Caco-2 (cell line): ENCODE measurements at regions not wholly inside any gene's neighbourhood (a gene's known extent, or its start where the extent isn't known, plus 50 kb on each side); places are given as distances from the start of the nearest gene placed in this dataset.

Experiments used
- BruUV-seq: library from RNA; stranded (reverse); fragments of 400-500 nt; replicated peaks from 2 replicates; lab custom pipeline; 2021; lab: Mats Ljungman, UMichigan
- CTCF ChIA-PET: fragments of 300-600 bp; sonication (Branson Sonifier 250); formaldehyde crosslinking; loops from one replicate; lab custom pipeline; 2022; ENCODE audit warnings: antibody characterized with exemption; lab: Charles Lee
- POLR2A ChIA-PET: fragments of 300-600 bp; sonication (Branson Sonifier 250); formaldehyde crosslinking; loops from one replicate; lab custom pipeline; 2022; ENCODE audit warnings: antibody characterized with exemption; lab: Charles Lee
- DNase-seq, 2 experiments: peaks; one replicate each; pipeline versions ENCODE4 v3.0.0 to v3.0.0-alpha.2; 2020 to 2022
- H3K27me3 ChIP-seq: replicated peaks from 2 replicates; pipeline ENCODE4 v1.6.0; 2011; ENCODE audit warnings: low read length; ENCODE audit not compliant: control insufficient read depth, insufficient read depth
- H3K36me3 ChIP-seq: 2 replicates; pipeline ENCODE4 v1.5.1; 2011; ENCODE audit warnings: low read length; ENCODE audit not compliant: control insufficient read depth, insufficient read depth
- H3K4me1 ChIP-seq: fragments of 250-450 bp; sonication (Bioruptor Pico); 2 replicates; pipeline ENCODE4 v1.5.1; 2020; ENCODE audit warnings: mild to moderate bottlenecking
- H3K4me3 ChIP-seq: 2 replicates; pipeline ENCODE4 v1.5.1; 2011; ENCODE audit warnings: low read depth, mild to moderate bottlenecking, control low read depth, low read length
- H3K9me3 ChIP-seq: fragments of 250-450 bp; sonication (Bioruptor Pico); 2 replicates; pipeline ENCODE4 v1.5.1; 2020; ENCODE audit warnings: mild to moderate bottlenecking, moderate library complexity
- H3K27ac Mint-ChIP-seq: one replicate; pipeline ENCODE4 v1.8.0; 2022; ENCODE audit warnings: mixed read lengths; ENCODE audit not compliant: unreplicated experiment
- H3K27me3 Mint-ChIP-seq: one replicate; pipeline ENCODE4 v1.8.0; 2022; ENCODE audit warnings: mixed read lengths; ENCODE audit not compliant: insufficient read depth, unreplicated experiment
- H3K36me3 Mint-ChIP-seq: one replicate; pipeline ENCODE4 v1.8.0; 2022; ENCODE audit warnings: mild to moderate bottlenecking, mixed read lengths; ENCODE audit not compliant: insufficient read depth, unreplicated experiment
- H3K4me1 Mint-ChIP-seq: one replicate; pipeline ENCODE4 v1.8.0; 2022; ENCODE audit warnings: low read depth, mixed read lengths; ENCODE audit not compliant: unreplicated experiment
- H3K4me3 Mint-ChIP-seq: one replicate; pipeline ENCODE4 v1.8.0; 2022; ENCODE audit warnings: mild to moderate bottlenecking, moderate library complexity, mixed read lengths; ENCODE audit not compliant: unreplicated experiment
- H3K9me3 Mint-ChIP-seq: one replicate; pipeline ENCODE4 v1.8.0; 2022; ENCODE audit warnings: mixed read lengths; ENCODE audit not compliant: unreplicated experiment
- CTCF ChIP-seq, 2 experiments: fragments of 200-600 bp in 1 of 2; IDR thresholded peaks; 1 replicate in 1 of 2; 2 replicates in 1 of 2; pipeline versions ENCODE4 v1.5.1 to v1.8.0; 2011 to 2022; ENCODE audit warnings: antibody characterized with exemption in 1 of 2, control low read depth in 1 of 2, inconsistent platforms in 1 of 2, low read depth in 1 of 2, low read length in 1 of 2, mild to moderate bottlenecking in 1 of 2, moderate library complexity in 1 of 2; ENCODE audit not compliant: insufficient read depth in 1 of 2, severe bottlenecking in 1 of 2, unreplicated experiment in 1 of 2
- intact Hi-C: fragments of 100-400 bp; cut with micrococcal nuclease; formaldehyde crosslinking; loops from one replicate; pipeline ENCODE4 v1.10.0; 2022; ENCODE audit not compliant: unreplicated experiment

- Mint-ChIP-seq H3K9me3 (no peaks in the 10 kb centered on the region), H3K4me1 (no peaks in the 10 kb centered on the region), H3K4me3 (no peak overlapping the region), H3K27me3 (peaks cover 8% of the 10 kb centered on the region), H3K27ac (no peak overlapping the region), H3K36me3 (no peaks in the 10 kb centered on the region)
- Histone ChIP-seq H3K27me3 (no peaks in the 10 kb centered on the region), H3K4me1 (no peaks in the 10 kb centered on the region), H3K36me3 (no peaks in the 10 kb centered on the region), H3K9me3 (no peaks in the 10 kb centered on the region), H3K4me3 (no peak overlapping the region)
- BruUV-seq = no TSS peak
- intact Hi-C loops = no loop called here
- ChIA-PET CTCF (no interaction called here), POLR2A (no interaction called here)
- DNase-seq = no peak
- TF ChIP-seq CTCF (IDR thresholded peaks at IDR 0.05; ENCODE audit: insufficient read depth in 1 of 2, low read depth in 1 of 2, low read length in 1 of 2, severe bottlenecking in 1 of 2, unreplicated experiment in 1 of 2) = no peak
These were observed 404.5 kb downstream of the KCTD12 start for GRCh38 chr13:76481738-76482137.

GRCh38 chr13:76474966-76475365 lies 411.2 kb downstream of the KCTD12 start:
- no peaks in the 10 kb centered on the region for H3K4me1 Mint-ChIP-seq
- no peaks in the 10 kb centered on the region for H3K27me3 Mint-ChIP-seq
- Histone ChIP-seq H3K27me3 (no peaks in the 10 kb centered on the region), H3K36me3 (no peaks in the 10 kb centered on the region), H3K9me3 (0 out of 2 replicates have a peak, but pooled peaks cover 6% of the 10 kb centered on the region), H3K4me3 (no peak overlapping the region), H3K4me1 (no peaks in the 10 kb centered on the region)
- no peaks in the 10 kb centered on the region for H3K36me3 Mint-ChIP-seq
- no TSS peak for BruUV-seq
- H3K9me3 Mint-ChIP-seq = no peaks in the 10 kb centered on the region
- ChIA-PET CTCF (no interaction called here), POLR2A (no interaction called here)
- H3K4me3 Mint-ChIP-seq = no peak overlapping the region
- no peak for TF ChIP-seq CTCF (IDR thresholded peaks at IDR 0.05; ENCODE audit: insufficient read depth in 1 of 2, low read depth in 1 of 2, low read length in 1 of 2, severe bottlenecking in 1 of 2, unreplicated experiment in 1 of 2)
- intact Hi-C loops = loop anchor here (5.0 kb wide), 1 partner anchor 803 kb away; no protein-coding TSS in a partner anchor
- H3K27ac Mint-ChIP-seq = no peak overlapping the region
- DNase-seq = no peak

- Mint-ChIP-seq H3K27me3 (no peaks in the 10 kb centered on the region), H3K9me3 (no peaks in the 10 kb centered on the region), H3K27ac (no peak overlapping the region), H3K4me3 (no peak overlapping the region), H3K4me1 (no peaks in the 10 kb centered on the region), H3K36me3 (no peaks in the 10 kb centered on the region)
- ChIA-PET POLR2A (no interaction called here), CTCF (no interaction called here)
- DNase-seq = no peak
- no peaks in the 10 kb centered on the region for H3K27me3 ChIP-seq
- H3K9me3 ChIP-seq = 0 out of 2 replicates have a peak, but pooled peaks cover 6% of the 10 kb centered on the region
- no TSS peak for BruUV-seq
- TF ChIP-seq CTCF (IDR thresholded peaks at IDR 0.05; ENCODE audit: insufficient read depth in 1 of 2, low read depth in 1 of 2, low read length in 1 of 2, severe bottlenecking in 1 of 2, unreplicated experiment in 1 of 2) = no peak
- H3K36me3 ChIP-seq = no peaks in the 10 kb centered on the region
- H3K4me3 ChIP-seq = no peak overlapping the region
- intact Hi-C loops = loop anchor here (5.0 kb wide), 1 partner anchor 802 kb away; no protein-coding TSS in a partner anchor
- H3K4me1 ChIP-seq = no peaks in the 10 kb centered on the region
These were observed 411.8 kb downstream of the KCTD12 start for GRCh38 chr13:76474356-76474755.
